Stimulated activated CD4-positive, alpha-beta T cell treated with anti-CD3 and anti-CD28 coated beads, Interleukin-1b, Interleukin-23, amount 100 ng/mL, for 4 hours (primary cell): ENCODE measurements at regions not wholly inside any gene's neighbourhood (a gene's known extent, or its start where the extent isn't known, plus 50 kb on each side); places are given as distances from the start of the nearest gene placed in this dataset.
"Not testable (repeated sequence)": the region's sequence is repeated elsewhere in the genome, so short reads cannot be mapped to it uniquely, and the experiment has no call there.

Source experiments
- DNase-seq, 2 donors: peaks; one replicate each; pipeline ENCODE4 v3.0.0-alpha.2; 2020; ENCODE audit warnings: low read depth in 2 of 2

GRCh38 chrX:40949071-40949470 lies 136.2 kb upstream of the USP9X start:
- no peak for DNase-seq

GRCh38 chrX:40950546-40950945 lies 134.7 kb upstream of the USP9X start:
- no peak for DNase-seq

- DNase-seq, result not testable (repeated sequence)
These were observed 133.8 kb upstream of the USP9X start for GRCh38 chrX:40951407-40951806.

DNA sequence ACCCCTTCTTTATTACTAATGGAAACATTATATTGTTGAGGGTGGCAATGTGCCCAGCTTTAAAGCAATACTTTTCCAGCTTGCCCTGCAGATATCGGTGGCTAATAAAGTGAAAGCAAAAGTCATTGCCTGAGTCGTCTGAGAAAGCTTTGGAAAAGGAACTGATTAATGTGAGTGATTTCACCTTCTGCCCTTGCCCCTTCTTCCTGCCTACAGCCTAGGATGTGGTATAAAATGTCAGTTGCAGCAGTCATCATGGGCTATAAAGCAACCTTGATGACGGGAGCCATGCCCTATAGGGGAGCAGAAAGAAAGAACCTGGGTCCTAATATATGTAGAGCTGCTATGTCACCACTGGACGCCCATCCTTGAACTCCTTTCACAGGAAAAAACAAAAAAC lies 132.4 kb upstream of the USP9X start:
- DNase-seq, result peak in 1 of 2 donors; percentile 5

DNA sequence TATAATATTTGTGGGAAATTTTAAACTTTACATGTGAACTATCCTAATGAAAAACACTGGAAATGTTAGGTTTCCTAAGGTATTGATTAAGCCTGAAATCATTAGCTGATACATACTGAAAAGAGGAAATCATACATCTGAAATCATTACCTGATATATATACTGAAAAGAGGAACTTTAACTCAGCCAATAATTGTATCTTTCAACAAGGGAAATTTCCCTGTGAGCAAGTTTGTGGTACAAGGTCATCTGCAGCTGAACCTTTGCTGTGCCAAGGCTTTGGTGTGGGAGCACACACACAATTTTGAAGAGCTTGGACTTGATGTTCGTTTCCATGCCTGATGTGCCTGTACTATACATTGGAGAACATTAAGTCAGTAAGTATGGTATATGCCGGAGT lies 131.9 kb upstream of the USP9X start:
- no peak for DNase-seq

- no peak for DNase-seq
These were observed 125.2 kb upstream of the USP9X start for GRCh38 chrX:40960041-40960440.

GRCh38 chrX:40962793-40963407 lies 122.3 kb upstream of the USP9X start:
- no peak for DNase-seq

- DNase-seq, result no peak
These were observed 121.2 kb upstream of the USP9X start for GRCh38 chrX:40964008-40964407.

GRCh38 chrX:40964633-40965586 lies 120.3 kb upstream of the USP9X start:
- DNase-seq, result no peak

GRCh38 chrX:40966213-40966820 lies 118.9 kb upstream of the USP9X start:
- no peak for DNase-seq

DNA sequence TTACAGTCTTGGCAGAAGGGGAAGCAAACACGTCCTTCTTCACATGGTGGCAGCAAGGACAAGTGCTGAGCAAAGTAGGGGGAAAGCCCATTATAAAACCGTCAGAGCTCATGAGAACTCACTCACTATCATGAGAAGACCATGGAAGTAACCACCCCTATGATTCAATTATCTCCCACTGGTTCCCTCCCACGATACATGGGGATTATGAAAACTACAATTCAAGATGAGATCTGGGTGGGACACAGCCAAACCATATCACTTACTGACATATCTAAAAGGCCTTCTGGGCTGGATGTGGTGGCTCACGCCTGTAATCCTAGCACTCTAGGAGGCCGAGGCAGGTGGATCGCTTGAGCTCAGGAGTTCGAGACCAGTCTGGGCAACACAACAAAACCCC lies 117.1 kb upstream of the USP9X start:
- DNase-seq, result no peak

DNA sequence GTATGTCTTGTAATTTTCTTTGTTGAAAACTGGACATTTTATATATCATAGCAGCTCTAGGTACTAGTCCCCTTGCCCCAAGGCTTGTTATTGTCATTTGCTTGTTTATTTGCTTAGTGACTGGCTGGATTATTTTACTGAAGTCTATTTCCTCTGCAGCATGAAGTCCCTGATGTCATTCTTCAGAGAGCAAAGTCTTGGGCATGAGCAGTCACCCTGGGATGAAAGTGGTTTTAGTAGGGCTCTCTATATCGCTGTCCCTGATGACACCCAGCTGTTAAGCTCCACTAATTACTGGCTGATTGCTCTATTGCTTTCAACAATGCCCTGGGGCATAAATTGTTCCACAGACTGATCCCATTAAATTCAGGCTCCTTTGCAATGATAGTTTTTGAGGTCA lies 113.5 kb upstream of the USP9X start:
- no peak for DNase-seq

DNA sequence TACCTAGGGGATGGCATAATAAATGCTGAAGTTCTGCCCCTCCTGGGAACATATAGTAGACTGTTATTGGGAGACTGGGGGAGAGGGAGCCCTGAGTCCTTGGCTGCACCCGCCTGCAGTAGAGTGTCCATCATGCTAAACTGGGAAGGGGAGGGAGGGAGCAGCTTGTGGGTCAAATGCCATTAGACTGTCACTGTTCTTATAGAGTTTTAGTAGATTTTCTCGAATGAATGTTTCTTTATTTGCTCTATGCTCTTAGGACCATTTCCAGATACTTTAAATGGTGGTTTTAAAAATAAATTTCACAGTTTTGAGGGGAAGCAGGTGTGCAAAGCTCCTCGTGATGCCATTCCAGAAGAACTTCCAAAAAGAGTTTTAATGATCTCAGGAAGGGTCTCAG lies 111.6 kb upstream of the USP9X start:
- DNase-seq, result no peak

DNA sequence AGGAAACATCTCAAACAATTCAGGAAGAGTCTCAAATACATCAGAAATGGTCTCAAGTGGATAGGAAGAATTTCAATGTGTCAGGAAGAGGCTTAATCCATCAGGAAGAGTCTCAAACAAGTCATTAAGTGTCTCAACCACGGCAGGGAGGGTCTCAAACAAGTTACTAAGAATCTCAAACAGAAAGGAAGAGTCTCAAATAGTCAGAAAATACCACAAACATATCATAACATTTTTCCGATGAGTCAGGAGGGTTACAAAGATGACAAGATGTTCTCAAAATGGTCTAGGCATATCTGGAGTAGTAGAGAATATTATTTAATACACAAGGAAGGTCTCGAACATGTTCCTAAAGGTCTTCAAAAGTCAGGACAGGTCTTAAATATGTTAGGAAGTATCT lies 109.3 kb upstream of the USP9X start:
- DNase-seq, result no peak

DNA sequence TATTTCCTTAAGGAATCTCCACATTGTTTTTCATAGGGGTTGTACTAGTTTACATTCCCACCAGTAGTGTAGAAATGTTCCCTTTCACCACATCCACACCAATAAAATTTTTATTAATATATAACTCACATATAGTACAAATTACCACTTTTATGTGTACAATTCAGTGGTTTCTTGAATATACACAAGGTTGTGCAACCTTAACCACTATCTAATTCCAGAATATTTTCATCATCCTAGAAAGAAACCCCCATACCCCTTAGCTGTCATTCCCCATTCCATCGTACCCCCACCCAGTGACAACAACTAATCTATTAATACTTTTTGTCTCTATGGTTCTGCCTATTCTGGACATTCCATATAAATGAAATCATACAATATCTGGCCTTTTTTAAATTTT lies 108.3 kb upstream of the USP9X start:
- no peak for DNase-seq

- no peak for DNase-seq
These were observed 100.3 kb upstream of the USP9X start for GRCh38 chrX:40984962-40985361.

GRCh38 chrX:40987413-40987812 lies 97.8 kb upstream of the USP9X start:
- DNase-seq, result no peak

GRCh38 chrX:40988100-40988499 lies 97.1 kb upstream of the USP9X start:
- DNase-seq, result no peak

DNA sequence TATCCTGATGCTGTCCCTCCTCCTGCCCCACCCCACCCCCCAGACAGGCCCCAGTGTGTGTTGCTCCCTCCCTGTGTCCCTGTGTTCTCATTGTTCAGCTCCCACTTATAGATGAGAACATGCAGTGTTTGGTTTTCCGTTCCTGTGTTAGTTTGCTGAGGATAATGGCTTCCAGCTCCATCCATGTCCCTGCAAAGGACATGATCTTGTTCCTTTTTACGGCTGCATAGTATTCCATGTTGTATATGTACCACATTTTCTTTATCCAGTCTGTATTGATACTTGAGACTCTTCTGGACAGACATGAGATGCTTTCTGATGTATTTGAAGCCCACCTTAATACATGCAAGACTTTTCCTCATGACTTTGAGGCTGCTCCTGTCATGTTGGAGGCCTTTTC lies 91.8 kb upstream of the USP9X start:
- not testable (repeated sequence) for DNase-seq

DNA sequence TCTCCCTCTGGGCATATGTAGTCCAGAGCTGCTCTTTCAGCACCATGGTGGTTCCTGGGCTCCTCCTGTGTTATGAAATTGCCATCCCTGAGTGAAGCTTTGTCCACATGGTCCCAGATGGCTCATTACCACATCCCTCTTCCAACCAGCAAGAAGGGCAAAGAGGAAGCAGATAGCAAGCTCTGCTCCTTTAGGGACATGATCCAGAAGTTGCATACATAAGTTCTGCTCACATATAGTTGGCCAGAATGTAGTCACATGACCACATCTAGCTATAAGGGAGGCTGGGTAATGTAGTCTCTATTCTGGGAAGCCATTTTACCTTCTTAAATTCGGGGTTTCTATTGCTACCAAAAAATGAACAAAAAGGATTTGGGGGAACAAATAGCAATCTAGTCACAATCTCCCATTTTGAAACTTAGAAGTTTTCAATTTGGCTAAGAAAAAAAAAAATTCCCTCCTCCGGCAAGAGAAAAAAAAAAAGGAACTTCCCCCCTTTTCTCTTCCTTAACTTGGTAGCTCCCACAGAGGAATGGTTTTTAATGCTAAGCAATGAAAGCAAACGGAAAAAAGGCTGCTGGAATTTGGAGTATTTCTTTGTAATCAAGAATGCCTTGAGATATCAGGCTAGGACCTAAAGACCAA lies 88.2 kb upstream of the USP9X start:
- DNase-seq, result no peak

- no peak for DNase-seq
These were observed 87.1 kb upstream of the USP9X start for GRCh38 chrX:40998123-40998522.

DNA sequence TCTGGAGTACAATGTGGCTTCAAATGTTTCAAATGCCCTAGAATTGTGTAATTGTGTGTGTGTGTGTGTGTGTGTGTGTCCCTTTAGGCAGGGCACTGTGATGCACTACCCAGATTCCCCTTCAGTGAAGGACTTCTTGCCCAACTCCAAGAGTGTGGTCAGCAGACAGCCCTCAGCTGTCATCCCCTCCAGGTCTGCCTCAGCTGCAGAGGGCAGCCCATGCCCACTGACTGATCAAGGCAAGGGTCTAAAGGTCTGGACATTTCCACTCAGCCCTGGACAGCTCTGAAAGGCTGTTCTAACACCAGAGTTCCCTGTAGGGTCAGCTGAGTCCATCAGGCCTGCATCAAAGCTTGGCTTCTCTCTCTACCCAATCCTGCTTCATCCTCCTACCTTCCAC lies 83.9 kb upstream of the USP9X start:
- no peak for DNase-seq
